ENCODE measurements at regions not wholly inside any gene's neighbourhood (a gene's known extent, or its start where the extent isn't known, plus 50 kb on each side); places are given as distances from the start of the nearest gene placed in this dataset.

DNA sequence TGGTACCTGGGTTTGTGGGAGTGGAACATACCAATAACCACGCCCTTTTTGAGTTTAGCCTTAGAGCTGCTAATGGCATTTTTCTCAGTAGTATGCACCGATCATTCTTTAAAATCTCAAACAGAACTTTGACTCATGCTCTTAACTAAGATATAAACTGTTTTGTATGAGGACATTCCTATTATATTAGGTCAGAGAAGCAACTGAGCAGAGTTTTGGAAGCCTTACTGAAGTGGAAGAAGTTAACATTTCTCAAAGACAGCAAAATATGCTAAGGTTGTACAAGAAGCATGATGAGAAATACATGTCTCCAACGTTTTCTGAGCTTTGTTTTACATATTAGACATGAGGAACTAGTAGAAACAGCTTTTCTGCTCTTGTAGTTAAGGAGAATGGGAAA is 819.2 kb downstream of the FSCB start:
- TF ChIP-seq, protein P1, sequence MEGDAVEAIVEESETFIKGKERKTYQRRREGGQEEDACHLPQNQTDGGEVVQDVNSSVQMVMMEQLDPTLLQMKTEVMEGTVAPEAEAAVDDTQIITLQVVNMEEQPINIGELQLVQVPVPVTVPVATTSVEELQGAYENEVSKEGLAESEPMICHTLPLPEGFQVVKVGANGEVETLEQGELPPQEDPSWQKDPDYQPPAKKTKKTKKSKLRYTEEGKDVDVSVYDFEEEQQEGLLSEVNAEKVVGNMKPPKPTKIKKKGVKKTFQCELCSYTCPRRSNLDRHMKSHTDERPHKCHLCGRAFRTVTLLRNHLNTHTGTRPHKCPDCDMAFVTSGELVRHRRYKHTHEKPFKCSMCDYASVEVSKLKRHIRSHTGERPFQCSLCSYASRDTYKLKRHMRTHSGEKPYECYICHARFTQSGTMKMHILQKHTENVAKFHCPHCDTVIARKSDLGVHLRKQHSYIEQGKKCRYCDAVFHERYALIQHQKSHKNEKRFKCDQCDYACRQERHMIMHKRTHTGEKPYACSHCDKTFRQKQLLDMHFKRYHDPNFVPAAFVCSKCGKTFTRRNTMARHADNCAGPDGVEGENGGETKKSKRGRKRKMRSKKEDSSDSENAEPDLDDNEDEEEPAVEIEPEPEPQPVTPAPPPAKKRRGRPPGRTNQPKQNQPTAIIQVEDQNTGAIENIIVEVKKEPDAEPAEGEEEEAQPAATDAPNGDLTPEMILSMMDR (IDR thresholded peaks at IDR 0.05), result no peak
- no peak for TF ChIP-seq POLR2A (IDR thresholded peaks at IDR 0.05)
- Histone ChIP-seq H3K4me1 (no peaks in the 10 kb centered on the region), H3K4me3 (replicated peaks in 1 of 3) (no peak overlapping the region), H3K27ac (no peak overlapping the region), H3K36me3 (no peaks in the 10 kb centered on the region), H3K27me3 (no peaks in the 10 kb centered on the region), H3K9me3 (no peaks in the 10 kb centered on the region)
- 54 to 63% methylated on average over 3 of the region's 3 CpGs for WGBS, 2 donors
- intact Hi-C loops (cut with DNase I), result no loop called here
- no peak for DNase-seq

DNA sequence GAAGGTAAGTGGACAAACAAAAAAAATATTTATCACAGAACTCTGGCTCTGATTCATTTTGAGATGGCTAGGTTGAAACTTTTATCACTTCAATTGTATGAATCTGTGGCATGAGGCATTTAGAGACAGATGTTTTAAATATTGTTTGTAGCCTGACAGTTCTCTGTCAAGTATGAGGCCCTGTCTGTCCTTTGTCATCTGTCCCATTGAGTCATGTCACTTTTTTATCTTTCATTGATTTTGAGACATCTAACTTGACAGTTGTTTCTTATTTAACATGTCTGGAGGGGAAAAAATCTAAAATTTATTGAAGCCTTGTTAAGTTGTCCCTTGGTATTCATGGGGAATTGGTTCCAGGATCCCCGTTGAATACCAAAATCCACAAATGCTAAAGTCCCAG is 829.5 kb downstream of the FSCB start:
- no peak overlapping the region for H3K4me3 ChIP-seq (replicated peaks in 1 of 3)
- H3K9me3 ChIP-seq, result no peaks in the 10 kb centered on the region
- no peak overlapping the region for H3K27ac ChIP-seq
- WGBS, 2 donors, result 78 to 82% methylated on average over 1 of the region's 1 CpG
- no peak for DNase-seq
- H3K36me3 ChIP-seq, result no peaks in the 10 kb centered on the region
- no peaks in the 10 kb centered on the region for H3K4me1 ChIP-seq
- no peak for TF ChIP-seq POLR2A (IDR thresholded peaks at IDR 0.05)
- TF ChIP-seq, protein P1 (IDR thresholded peaks at IDR 0.05), result no peak
- intact Hi-C loops (cut with DNase I), result no loop called here
- H3K27me3 ChIP-seq, result no peaks in the 10 kb centered on the region

DNA sequence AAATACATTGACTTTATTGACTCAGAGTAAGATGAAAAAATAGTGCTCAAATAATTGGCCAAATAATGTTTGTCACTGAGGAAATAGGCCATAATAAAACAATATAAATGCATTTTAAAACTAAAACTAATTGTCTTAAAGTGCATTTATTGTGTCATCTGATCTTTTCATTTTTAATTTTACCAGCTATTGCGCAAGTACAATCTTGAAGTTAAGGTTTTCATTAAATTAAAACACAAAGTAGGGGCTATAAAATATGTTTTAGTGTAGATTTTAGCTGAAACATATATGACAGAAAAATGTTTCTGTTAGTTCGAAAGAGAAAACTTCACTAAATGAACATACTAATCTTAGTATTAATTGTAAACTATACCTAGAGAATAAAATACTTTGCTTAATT is 832.8 kb downstream of the FSCB start:
- intact Hi-C loops (cut with DNase I), result no loop called here
- H3K9me3 ChIP-seq, result no peaks in the 10 kb centered on the region
- DNase-seq, result no peak
- no peaks in the 10 kb centered on the region for H3K27me3 ChIP-seq
- no peaks in the 10 kb centered on the region for H3K36me3 ChIP-seq
- WGBS, 2 donors, result 93 to 94% methylated on average over 2 of the region's 2 CpGs
- no peaks in the 10 kb centered on the region for H3K4me1 ChIP-seq
- no peak overlapping the region for H3K27ac ChIP-seq
- no peak overlapping the region for H3K4me3 ChIP-seq (replicated peaks in 1 of 3)
- TF ChIP-seq, protein P1 (IDR thresholded peaks at IDR 0.05), result no peak
- TF ChIP-seq POLR2A (IDR thresholded peaks at IDR 0.05), result no peak

DNA sequence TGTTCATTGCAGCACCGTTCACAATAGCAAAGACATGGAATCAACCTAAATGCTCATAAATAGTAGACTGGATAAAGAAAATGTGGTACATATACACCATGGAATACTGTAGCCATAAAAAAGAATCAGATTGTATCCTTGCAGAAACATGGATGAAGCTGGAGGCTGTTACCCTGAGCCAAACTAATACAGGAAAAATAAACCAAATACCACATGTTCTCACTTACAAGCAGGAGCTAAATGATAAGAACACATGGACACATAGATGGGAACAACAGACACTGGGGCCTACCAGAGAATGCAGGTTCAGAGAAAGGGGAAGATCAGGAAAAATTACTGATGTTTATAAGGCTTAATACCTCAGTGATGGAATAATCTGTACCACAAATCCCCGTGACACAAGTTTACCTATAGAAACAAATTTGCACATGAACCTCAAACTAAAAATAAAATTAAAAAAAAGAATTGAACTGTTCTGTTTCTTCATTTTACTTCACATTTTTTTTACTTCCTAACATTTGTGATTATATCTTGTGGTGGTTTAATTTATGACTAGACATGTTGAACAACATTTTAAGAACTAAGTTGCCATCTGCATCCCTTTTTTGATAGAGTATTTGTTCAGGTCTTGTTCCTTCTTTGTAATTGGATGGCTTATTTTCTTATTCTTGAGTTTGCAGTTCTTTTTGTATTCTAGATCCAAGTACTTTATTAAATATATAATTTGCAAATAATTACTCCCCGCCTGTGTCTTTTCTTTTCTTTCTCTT is 835.2 kb downstream of the FSCB start:
- no peaks in the 10 kb centered on the region for H3K4me1 ChIP-seq
- no peak overlapping the region for H3K4me3 ChIP-seq (replicated peaks in 1 of 3)
- no peak for DNase-seq
- no peaks in the 10 kb centered on the region for H3K9me3 ChIP-seq
- WGBS, 2 donors, result 84 to 86% methylated on average over 3 of the region's 3 CpGs
- no peaks in the 10 kb centered on the region for H3K36me3 ChIP-seq
- no peak overlapping the region for H3K27ac ChIP-seq
- intact Hi-C loops (cut with DNase I), result no loop called here
- TF ChIP-seq, protein P1 (IDR thresholded peaks at IDR 0.05), result no peak
- no peak for TF ChIP-seq POLR2A (IDR thresholded peaks at IDR 0.05)
- no peaks in the 10 kb centered on the region for H3K27me3 ChIP-seq

DNA sequence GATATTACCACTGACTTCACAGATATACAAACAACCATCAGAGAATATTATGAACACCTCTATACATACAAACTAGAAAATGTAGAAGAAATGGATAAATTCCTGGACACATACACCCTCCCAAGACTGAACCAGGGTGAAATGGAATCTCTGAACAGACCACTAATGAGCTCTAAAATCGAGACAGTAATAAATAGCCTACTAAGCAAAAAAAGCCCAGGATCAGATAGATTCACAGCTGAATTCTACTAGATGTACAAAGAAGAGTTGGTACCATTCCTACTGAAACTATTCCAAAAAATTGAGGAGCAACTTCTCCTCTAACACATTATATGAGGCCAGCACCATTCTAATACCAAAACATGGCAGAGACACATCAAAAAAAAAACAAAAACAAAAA is 837.7 kb downstream of the FSCB start:
- intact Hi-C loops (cut with DNase I), result no loop called here
- TF ChIP-seq, protein P1 (IDR thresholded peaks at IDR 0.05), result no peak
- TF ChIP-seq POLR2A (IDR thresholded peaks at IDR 0.05), result no peak

More for the DNA sequence above, 837.7 kb downstream of the FSCB start:
- H3K27me3 ChIP-seq, result no peaks in the 10 kb centered on the region
- H3K36me3 ChIP-seq, result no peaks in the 10 kb centered on the region
- WGBS, 2 donors, result 59 to 67% methylated on average over 1 of the region's 1 CpG
- H3K9me3 ChIP-seq, result no peaks in the 10 kb centered on the region
- no peak for DNase-seq
- H3K4me1 ChIP-seq, result no peaks in the 10 kb centered on the region
- H3K4me3 ChIP-seq (replicated peaks in 1 of 3), result no peak overlapping the region
- H3K27ac ChIP-seq, result no peak overlapping the region

All from thyroid gland (tissue), 4 donors.